ENCODE measurements at regions not wholly inside any gene's neighbourhood (a gene's known extent, or its start where the extent isn't known, plus 50 kb on each side); places are given as distances from the start of the nearest gene placed in this dataset.
"Not testable (repeated sequence)": the region's sequence is repeated elsewhere in the genome, so short reads cannot be mapped to it uniquely, and the experiment has no call there.

- no peak overlapping the region for H3K27ac ChIP-seq
- no peak for DNase-seq (ENCODE audit: low read depth, low spot score)
Measured at GRCh38 chr3:124634210-124635168, 95.8 kb upstream of the UMPS start.

GRCh38 chr3:124635169-124635539, 95.1 kb upstream of the UMPS start:
- no peak overlapping the region for H3K27ac ChIP-seq
- DNase-seq (ENCODE audit: low read depth, low spot score), result no peak

GRCh38 chr3:124636101-124636862, 94.0 kb upstream of the UMPS start:
- no peak overlapping the region for H3K27ac ChIP-seq
- no peak for DNase-seq (ENCODE audit: low read depth, low spot score)

- DNase-seq (ENCODE audit: low read depth, low spot score), result no peak
- no peak overlapping the region for H3K27ac ChIP-seq
Measured at GRCh38 chr3:124636863-124637296, 93.4 kb upstream of the UMPS start.

GRCh38 chr3:124639406-124640237, 90.6 kb upstream of the UMPS start:
- DNase-seq (ENCODE audit: low read depth, low spot score), result no peak
- H3K27ac ChIP-seq, result no peak overlapping the region

GRCh38 chr3:124640635-124641306, 89.5 kb upstream of the UMPS start:
- H3K27ac ChIP-seq, result no peak overlapping the region
- DNase-seq (ENCODE audit: low read depth, low spot score), result no peak

GRCh38 chr3:124643453-124643852, 86.8 kb upstream of the UMPS start:
- no peak for DNase-seq (ENCODE audit: low read depth, low spot score)

GRCh38 chr3:124646186-124646585, 84.1 kb upstream of the UMPS start:
- H3K27ac ChIP-seq; DNase-seq (ENCODE audit: low read depth, low spot score): not testable (repeated sequence)

More at GRCh38 chr3:124643453-124643852, 86.8 kb upstream of the UMPS start:
- H3K27ac ChIP-seq, result no peak overlapping the region

- no peak for DNase-seq (ENCODE audit: low read depth, low spot score)
- no peak overlapping the region for H3K27ac ChIP-seq
Measured at GRCh38 chr3:124648551-124648950, 81.7 kb upstream of the UMPS start.

- DNase-seq (ENCODE audit: low read depth, low spot score), result no peak
- H3K27ac ChIP-seq, result no peak overlapping the region
Measured at GRCh38 chr3:124650798-124651197, 79.5 kb upstream of the UMPS start.

- DNase-seq (ENCODE audit: low read depth, low spot score); H3K27ac ChIP-seq: not testable (repeated sequence)
Measured at GRCh38 chr3:124651416-124651815, 78.8 kb upstream of the UMPS start.

GRCh38 chr3:124652009-124652408, 78.2 kb upstream of the UMPS start:
- no peak for DNase-seq (ENCODE audit: low read depth, low spot score)
- H3K27ac ChIP-seq, result no peak overlapping the region

GRCh38 chr3:124653071-124653796, 77.0 kb upstream of the UMPS start:
- DNase-seq (ENCODE audit: low read depth, low spot score), result no peak
- no peak overlapping the region for H3K27ac ChIP-seq

- DNase-seq (ENCODE audit: low read depth, low spot score), result no peak
- no peak overlapping the region for H3K27ac ChIP-seq
Measured at GRCh38 chr3:124653797-124654469, 76.3 kb upstream of the UMPS start.

- no peak for DNase-seq (ENCODE audit: low read depth, low spot score)
- no peak overlapping the region for H3K27ac ChIP-seq
Measured at GRCh38 chr3:124654470-124654845, 75.8 kb upstream of the UMPS start.

GRCh38 chr3:124656531-124656930, 73.7 kb upstream of the UMPS start:
- DNase-seq (ENCODE audit: low read depth, low spot score), result no peak
- no peak overlapping the region for H3K27ac ChIP-seq

GRCh38 chr3:124657138-124657537, 73.1 kb upstream of the UMPS start:
- no peak overlapping the region for H3K27ac ChIP-seq
- DNase-seq (ENCODE audit: low read depth, low spot score), result no peak

- H3K27ac ChIP-seq, result no peak overlapping the region
Measured at GRCh38 chr3:124658270-124658669, 72.0 kb upstream of the UMPS start.

GRCh38 chr3:124659175-124659574, 71.1 kb upstream of the UMPS start:
- no peak for DNase-seq (ENCODE audit: low read depth, low spot score)
- no peak overlapping the region for H3K27ac ChIP-seq

More at GRCh38 chr3:124658270-124658669, 72.0 kb upstream of the UMPS start:
- no peak for DNase-seq (ENCODE audit: low read depth, low spot score)

Measured in epithelial cell of prostate (primary cell).